ENCODE measurements at regions not wholly inside any gene's neighbourhood (a gene's known extent, or its start where the extent isn't known, plus 50 kb on each side); places are given as distances from the start of the nearest gene placed in this dataset.

- Mint-ChIP-seq H3K36me3 (no peaks in the 10 kb centered on the region), H3K27ac (no peak overlapping the region), H3K4me1 (no peaks in the 10 kb centered on the region), H3K27me3 (peaks cover 2% of the 10 kb centered on the region), H3K9me3 (peaks cover 2% of the 10 kb centered on the region), H3K4me3 (no peak overlapping the region)
- POLR2A ChIA-PET: no interaction called here
- no peak for ATAC-seq (ENCODE audit: low read depth)
- no peak for DNase-seq
Measured at GRCh38 chr4:144202081-144202480, 61.6 kb upstream of the GYPA start.

GRCh38 chr4:144203155-144203554 lies 62.6 kb upstream of the GYPA start:
- H3K27me3 Mint-ChIP-seq: peaks cover 2% of the 10 kb centered on the region
- no peaks in the 10 kb centered on the region for H3K4me1 Mint-ChIP-seq
- DNase-seq (no peak), ATAC-seq (ENCODE audit: low read depth) (no peak)
- POLR2A ChIA-PET: no interaction called here
- no peaks in the 10 kb centered on the region for H3K9me3 Mint-ChIP-seq
- H3K27ac Mint-ChIP-seq: no peak overlapping the region
- H3K4me3 Mint-ChIP-seq: no peak overlapping the region
- H3K36me3 Mint-ChIP-seq: no peaks in the 10 kb centered on the region

- Mint-ChIP-seq H3K4me1 (no peaks in the 10 kb centered on the region), H3K9me3 (no peaks in the 10 kb centered on the region), H3K27me3 (peaks cover 2% of the 10 kb centered on the region), H3K27ac (no peak overlapping the region), H3K36me3 (no peaks in the 10 kb centered on the region), H3K4me3 (no peak overlapping the region)
- POLR2A ChIA-PET: no interaction called here
- DNase-seq (no peak), ATAC-seq (ENCODE audit: low read depth) (no peak)
Measured at GRCh38 chr4:144204431-144204830, 63.9 kb upstream of the GYPA start.

- ATAC-seq (ENCODE audit: low read depth) (no peak), DNase-seq (no peak)
- Mint-ChIP-seq H3K9me3 (peaks cover 2% of the 10 kb centered on the region), H3K4me1 (no peaks in the 10 kb centered on the region), H3K4me3 (no peak overlapping the region), H3K27ac (no peak overlapping the region), H3K36me3 (no peaks in the 10 kb centered on the region), H3K27me3 (peaks cover 2% of the 10 kb centered on the region)
- POLR2A ChIA-PET: interaction anchor here (0.7 kb wide), 1 partner anchor 979 kb away, joined by 3 read pairs; no protein-coding TSS in a partner anchor
Measured at GRCh38 chr4:144206711-144207110, 66.2 kb upstream of the GYPA start.

- H3K27ac Mint-ChIP-seq: no peak overlapping the region
- no peak for DNase-seq
- H3K4me1 Mint-ChIP-seq: no peaks in the 10 kb centered on the region
- no peak overlapping the region for H3K4me3 Mint-ChIP-seq
- no peak for ATAC-seq (ENCODE audit: low read depth)
- peaks cover 2% of the 10 kb centered on the region for H3K9me3 Mint-ChIP-seq
- H3K27me3 Mint-ChIP-seq: no peaks in the 10 kb centered on the region
- H3K36me3 Mint-ChIP-seq: no peaks in the 10 kb centered on the region
- POLR2A ChIA-PET: no interaction called here
Measured at GRCh38 chr4:144208074-144208473, 67.6 kb upstream of the GYPA start.

GRCh38 chr4:144209491-144209890 lies 69.0 kb upstream of the GYPA start:
- ATAC-seq (ENCODE audit: low read depth): no peak
- Mint-ChIP-seq H3K9me3 (peaks cover 2% of the 10 kb centered on the region), H3K27me3 (no peaks in the 10 kb centered on the region), H3K36me3 (no peaks in the 10 kb centered on the region), H3K4me1 (no peaks in the 10 kb centered on the region), H3K4me3 (no peak overlapping the region), H3K27ac (no peak overlapping the region)
- DNase-seq: no peak
- POLR2A ChIA-PET: no interaction called here

GRCh38 chr4:144213371-144213770 lies 72.9 kb upstream of the GYPA start:
- Mint-ChIP-seq H3K9me3 (peaks cover 2% of the 10 kb centered on the region), H3K4me1 (no peaks in the 10 kb centered on the region), H3K27me3 (peaks cover 3% of the 10 kb centered on the region), H3K27ac (no peak overlapping the region), H3K36me3 (no peaks in the 10 kb centered on the region), H3K4me3 (no peak overlapping the region)
- POLR2A ChIA-PET: no interaction called here
- DNase-seq (no peak), ATAC-seq (ENCODE audit: low read depth) (no peak)

GRCh38 chr4:144223149-144223548 lies 82.6 kb upstream of the GYPA start:
- Mint-ChIP-seq H3K27me3 (no peaks in the 10 kb centered on the region), H3K9me3 (no peaks in the 10 kb centered on the region), H3K27ac (no peak overlapping the region), H3K4me1 (no peaks in the 10 kb centered on the region), H3K4me3 (no peak overlapping the region), H3K36me3 (no peaks in the 10 kb centered on the region)
- POLR2A ChIA-PET: no interaction called here
- DNase-seq (no peak), ATAC-seq (ENCODE audit: low read depth) (no peak)

- Mint-ChIP-seq H3K36me3 (no peaks in the 10 kb centered on the region), H3K27me3 (no peaks in the 10 kb centered on the region), H3K9me3 (no peaks in the 10 kb centered on the region), H3K4me1 (no peaks in the 10 kb centered on the region), H3K4me3 (no peak overlapping the region), H3K27ac (no peak overlapping the region)
- POLR2A ChIA-PET: no interaction called here
- ATAC-seq (ENCODE audit: low read depth) (no peak), DNase-seq (no peak)
Measured at GRCh38 chr4:144223661-144224060, 83.1 kb upstream of the GYPA start.

- DNase-seq: no peak
- POLR2A ChIA-PET: no interaction called here
- H3K36me3 Mint-ChIP-seq: no peaks in the 10 kb centered on the region
Measured at GRCh38 chr4:144259285-144259684, 118.8 kb upstream of the GYPA start.

GRCh38 chr4:144267084-144267483 lies 126.6 kb upstream of the GYPA start:
- no peak overlapping the region for H3K4me3 Mint-ChIP-seq
- no peaks in the 10 kb centered on the region for H3K4me1 Mint-ChIP-seq
- DNase-seq: no peak
- no peaks in the 10 kb centered on the region for H3K27me3 Mint-ChIP-seq
- ATAC-seq (ENCODE audit: low read depth): no peak
- H3K9me3 Mint-ChIP-seq: no peaks in the 10 kb centered on the region
- no peak overlapping the region for H3K27ac Mint-ChIP-seq
- no peaks in the 10 kb centered on the region for H3K36me3 Mint-ChIP-seq
- POLR2A ChIA-PET: no interaction called here

More at GRCh38 chr4:144259285-144259684, 118.8 kb upstream of the GYPA start:
- no peak for ATAC-seq (ENCODE audit: low read depth)
- Mint-ChIP-seq H3K4me3 (no peak overlapping the region), H3K27ac (no peak overlapping the region), H3K4me1 (no peaks in the 10 kb centered on the region), H3K9me3 (peaks cover 1% of the 10 kb centered on the region), H3K27me3 (peaks cover 2% of the 10 kb centered on the region)

GRCh38 chr4:144280688-144281087 lies 140.2 kb upstream of the GYPA start:
- Mint-ChIP-seq H3K27ac (no peak overlapping the region), H3K9me3 (no peaks in the 10 kb centered on the region), H3K36me3 (no peaks in the 10 kb centered on the region), H3K4me3 (no peak overlapping the region), H3K27me3 (no peaks in the 10 kb centered on the region), H3K4me1 (no peaks in the 10 kb centered on the region)
- no peak for DNase-seq
- POLR2A ChIA-PET: no interaction called here
- no peak for ATAC-seq (ENCODE audit: low read depth)

- H3K4me3 Mint-ChIP-seq: no peak overlapping the region
- POLR2A ChIA-PET: no interaction called here
- H3K9me3 Mint-ChIP-seq: no peaks in the 10 kb centered on the region
- H3K27ac Mint-ChIP-seq: no peak overlapping the region
- H3K27me3 Mint-ChIP-seq: no peaks in the 10 kb centered on the region
- no peak for ATAC-seq (ENCODE audit: low read depth)
- H3K36me3 Mint-ChIP-seq: no peaks in the 10 kb centered on the region
- DNase-seq: no peak
- no peaks in the 10 kb centered on the region for H3K4me1 Mint-ChIP-seq
Measured at GRCh38 chr4:144283526-144283925, 143.0 kb upstream of the GYPA start.

GRCh38 chr4:144284026-144284425 lies 143.5 kb upstream of the GYPA start:
- no peak overlapping the region for H3K27ac Mint-ChIP-seq
- H3K4me1 Mint-ChIP-seq: no peaks in the 10 kb centered on the region
- no peaks in the 10 kb centered on the region for H3K9me3 Mint-ChIP-seq
- no peaks in the 10 kb centered on the region for H3K36me3 Mint-ChIP-seq
- POLR2A ChIA-PET: no interaction called here
- H3K27me3 Mint-ChIP-seq: no peaks in the 10 kb centered on the region
- DNase-seq (no peak), ATAC-seq (ENCODE audit: low read depth) (no peak)
- no peak overlapping the region for H3K4me3 Mint-ChIP-seq
